ENCODE measurements at regions not wholly inside any gene's neighbourhood (a gene's known extent, or its start where the extent isn't known, plus 50 kb on each side); places are given as distances from the start of the nearest gene placed in this dataset.

GRCh38 chr12:65528127-65528526 is 249.6 kb downstream of the MSRB3 start:
- Histone ChIP-seq H3K4me1 (ENCODE audit: control insufficient read depth in 4 of 4, insufficient read depth in 4 of 4, low read length in 3 of 4) (no peaks in the 10 kb centered on the region), H3K36me3 (ENCODE audit: control insufficient read depth in 4 of 4, insufficient read depth in 3 of 4, low read depth in 1 of 4, low read length in 3 of 4) (no peaks in the 10 kb centered on the region), H3K9ac (ENCODE audit: low read depth in 1 of 2, low read length in 2 of 2) (no peak overlapping the region), H3K27me3 (ENCODE audit: control insufficient read depth in 4 of 4, insufficient read depth in 4 of 4, low read length in 3 of 4) (no peaks in the 10 kb centered on the region), H3K9me3 (ENCODE audit: control insufficient read depth in 4 of 4, low read length in 3 of 4) (no peaks in the 10 kb centered on the region), H3K27ac (ENCODE audit: low read depth in 1 of 2, low read length in 2 of 2) (no peak overlapping the region), H3K4me3 (ENCODE audit: low read depth in 1 of 3, low read length in 3 of 3) (no peak overlapping the region)
- no peak for DNase-seq (ENCODE audit: low spot score)
- 93% methylated on average over 3 of the region's 3 CpGs for WGBS
- TF ChIP-seq JUND (IDR thresholded peaks at IDR 0.05), result no peak
- TF ChIP-seq REST (IDR thresholded peaks at IDR 0.05), result no peak
- no peak for TF ChIP-seq FOXA2 (IDR thresholded peaks at IDR 0.05)
- no peak for TF ChIP-seq TAF1 (conservative IDR thresholded peaks at IDR 0.05)

- Histone ChIP-seq H3K9ac (ENCODE audit: low read depth in 1 of 2, low read length in 2 of 2) (no peak overlapping the region), H3K36me3 (ENCODE audit: control insufficient read depth in 4 of 4, insufficient read depth in 3 of 4, low read depth in 1 of 4, low read length in 3 of 4) (no peaks in the 10 kb centered on the region), H3K27ac (ENCODE audit: low read depth in 1 of 2, low read length in 2 of 2) (no peak overlapping the region), H3K27me3 (ENCODE audit: control insufficient read depth in 4 of 4, insufficient read depth in 4 of 4, low read length in 3 of 4) (no peaks in the 10 kb centered on the region), H3K9me3 (ENCODE audit: control insufficient read depth in 4 of 4, low read length in 3 of 4) (no peaks in the 10 kb centered on the region), H3K4me1 (ENCODE audit: control insufficient read depth in 4 of 4, insufficient read depth in 4 of 4, low read length in 3 of 4) (no peaks in the 10 kb centered on the region), H3K4me3 (ENCODE audit: low read depth in 1 of 3, low read length in 3 of 3) (no peak overlapping the region)
- no peak for TF ChIP-seq TAF1 (conservative IDR thresholded peaks at IDR 0.05)
- TF ChIP-seq FOXA2 (IDR thresholded peaks at IDR 0.05), result no peak
- TF ChIP-seq YY1 (IDR thresholded peaks at IDR 0.05), result no peak
- TF ChIP-seq SP1 (IDR thresholded peaks at IDR 0.05), result no peak
- TF ChIP-seq EGR1 (IDR thresholded peaks at IDR 0.05; ENCODE audit: low read depth in 2 of 2), result no peak
- TF ChIP-seq GABPA (IDR thresholded peaks at IDR 0.05 in 1 of 2, conservative IDR thresholded peaks at IDR 0.05 in 1 of 2), result no peak
- TF ChIP-seq ZBTB33 (IDR thresholded peaks at IDR 0.05), result no peak
- no peak for TF ChIP-seq MAX (IDR thresholded peaks at IDR 0.05)
- TF ChIP-seq HNF4A (conservative IDR thresholded peaks at IDR 0.05), result no peak
- TF ChIP-seq REST (IDR thresholded peaks at IDR 0.05), result no peak
- DNase-seq (ENCODE audit: low spot score), result no peak
- 98% methylated on average over 2 of the region's 2 CpGs for WGBS
Measured at GRCh38 chr12:65529106-65529505, 250.6 kb downstream of the MSRB3 start.

Data from liver (tissue), 7 donors.